Kidney (tissue), 13 donors: ENCODE measurements at regions not wholly inside any gene's neighbourhood (a gene's known extent, or its start where the extent isn't known, plus 50 kb on each side); places are given as distances from the start of the nearest gene placed in this dataset.

Experiments
- DNase-seq, 5 donors: peaks; one replicate each; pipeline ENCODE4 v3.0.0-alpha.2; 2013 to 2020
- FAIRE-seq: peaks from 2 replicates; lab custom pipeline; 2012; peaks lifted over from hg19 to GRCh38; lab: Jason Lieb, UNC
- H3K27ac ChIP-seq, 2 donors: one replicate each; pipeline ENCODE4 v1.7.0; 2013; ENCODE audit warnings: low read depth in 2 of 2, low read length in 2 of 2, inconsistent platforms in 1 of 2
- H3K27me3 ChIP-seq: one replicate; pipeline ENCODE4 v1.7.1; 2013; ENCODE audit warnings: low read length, inconsistent platforms; ENCODE audit not compliant: control insufficient read depth, insufficient read depth
- H3K36me3 ChIP-seq, 3 donors: one replicate each; pipeline versions ENCODE4 v1.7.0 to v1.7.1; 2013; ENCODE audit warnings: low read length in 3 of 3, control low read depth in 1 of 3, inconsistent platforms in 1 of 3; ENCODE audit not compliant: insufficient read depth in 3 of 3, control insufficient read depth in 2 of 3
- H3K4me1 ChIP-seq, 3 donors: one replicate each; pipeline versions ENCODE4 v1.7.0 to v1.7.1; 2013; ENCODE audit warnings: low read length in 3 of 3, inconsistent platforms in 1 of 3, low read depth in 1 of 3; ENCODE audit not compliant: control insufficient read depth in 2 of 3, insufficient read depth in 2 of 3
- H3K4me3 ChIP-seq, 3 donors: one replicate each; pipeline versions ENCODE4 v1.7.0 to v1.8.1; 2013; ENCODE audit warnings: low read length in 3 of 3, control low read depth in 1 of 3, inconsistent platforms in 1 of 3
- H3K9ac ChIP-seq, 3 donors: one replicate each; pipeline versions ENCODE4 v1.7.0 to v1.7.1; 2013; ENCODE audit warnings: low read length in 3 of 3, control low read depth in 1 of 3, inconsistent platforms in 1 of 3
- H3K9me3 ChIP-seq, 3 donors: one replicate each; pipeline versions ENCODE4 v1.7.0 to v1.7.1; 2013; ENCODE audit warnings: low read length in 3 of 3, control low read depth in 1 of 3, inconsistent platforms in 1 of 3; ENCODE audit not compliant: control insufficient read depth in 2 of 3, insufficient read depth in 1 of 3
- CTCF ChIP-seq: IDR thresholded peaks from 3 replicates; pipeline ENCODE4 v1.5.1; 2012; ENCODE audit warnings: mild to moderate bottlenecking, moderate library complexity, borderline replicate concordance; ENCODE audit not compliant: insufficient read depth; ENCODE audit errors: extremely low read depth
- intact Hi-C: fragments of 100-400 bp; cut with DNase I; formaldehyde crosslinking; loops from one replicate; pipeline ENCODE4 v1.11.1; 2022
- donor health status: control.
- donor health status: control.
- donor health status: control.
- donor health status: control.
- donor health status: control.
- donor health status: DM: yes; HTN: yes; CAD: no.
- donor health status: Normal renal cell carcinoma (clear cell type).

GRCh38 chr5:111631328-111631727 lies 119.0 kb upstream of the STARD4 start:
- intact Hi-C loops, result no loop called here
- Histone ChIP-seq H3K4me1 (no peaks in the 10 kb centered on the region), H3K27me3 (no peaks in the 10 kb centered on the region), H3K9me3 (no peaks in the 10 kb centered on the region), H3K36me3 (no peaks in the 10 kb centered on the region), H3K9ac (no peak overlapping the region), H3K4me3 (no peak overlapping the region), H3K27ac (no peak overlapping the region)
- no peak for TF ChIP-seq CTCF
- DNase-seq (no peak), FAIRE-seq (no peak)

- Histone ChIP-seq H3K9me3 (no peaks in the 10 kb centered on the region), H3K4me3 (no peak overlapping the region), H3K36me3 (no peaks in the 10 kb centered on the region), H3K4me1 (no peaks in the 10 kb centered on the region), H3K9ac (no peak overlapping the region), H3K27me3 (no peaks in the 10 kb centered on the region), H3K27ac (no peak overlapping the region)
- no peak for TF ChIP-seq CTCF
- intact Hi-C loops, result no loop called here
- DNase-seq (no peak), FAIRE-seq (no peak)
Measured at GRCh38 chr5:111628901-111629300, 116.6 kb upstream of the STARD4 start.

GRCh38 chr5:111627862-111628261 lies 115.5 kb upstream of the STARD4 start:
- no peak overlapping the region for H3K9ac ChIP-seq
- no peaks in the 10 kb centered on the region for H3K4me1 ChIP-seq
- TF ChIP-seq CTCF, result no peak
- FAIRE-seq (no peak), DNase-seq (no peak)
- intact Hi-C loops, result no loop called here
- no peaks in the 10 kb centered on the region for H3K27me3 ChIP-seq
- no peaks in the 10 kb centered on the region for H3K36me3 ChIP-seq
- H3K27ac ChIP-seq, result no peak overlapping the region
- H3K9me3 ChIP-seq, result no peaks in the 10 kb centered on the region
- no peak overlapping the region for H3K4me3 ChIP-seq

GRCh38 chr5:111626473-111627148 lies 114.3 kb upstream of the STARD4 start:
- no peak for DNase-seq
- H3K4me3 ChIP-seq, result no peak overlapping the region
- no peak overlapping the region for H3K9ac ChIP-seq
- no peaks in the 10 kb centered on the region for H3K9me3 ChIP-seq
- FAIRE-seq, result no peak
- TF ChIP-seq CTCF, result no peak
- no peaks in the 10 kb centered on the region for H3K27me3 ChIP-seq
- intact Hi-C loops, result no loop called here
- no peaks in the 10 kb centered on the region for H3K36me3 ChIP-seq
- H3K27ac ChIP-seq, result no peak overlapping the region
- no peaks in the 10 kb centered on the region for H3K4me1 ChIP-seq
